Activated naive CD4-positive, alpha-beta T cell treated with anti-CD3 and anti-CD28 coated beads, Interleukin-2, amount 50 U/mL, for 72 hours (primary cell): ENCODE measurements at regions not wholly inside any gene's neighbourhood (a gene's known extent, or its start where the extent isn't known, plus 50 kb on each side); places are given as distances from the start of the nearest gene placed in this dataset.

Experiments used
- ATAC-seq, 2 donors: fragments of 150-1000 bp; cut with Tn5 transposase; 2 replicates each; pipeline ENCODE4 v1.10.0; 2021; ENCODE audit warnings: mild to moderate bottlenecking in 2 of 2, moderate library complexity in 2 of 2
- DNase-seq, 2 donors: peaks; one replicate each; pipeline ENCODE4 v3.0.0; 2021 to 2022; ENCODE audit warnings: low spot score in 2 of 2
- H3K27ac Mint-ChIP-seq, 2 donors: one replicate each; pipeline ENCODE4 v1.8.0; 2022; ENCODE audit warnings: mild to moderate bottlenecking in 2 of 2, mixed read lengths in 2 of 2
- H3K36me3 Mint-ChIP-seq, 2 donors: one replicate each; pipeline ENCODE4 v1.8.0; 2022; ENCODE audit warnings: mixed read lengths in 2 of 2
- H3K9me3 Mint-ChIP-seq, 2 donors: one replicate each; pipeline ENCODE4 v1.8.0; 2022; ENCODE audit warnings: mixed read lengths in 2 of 2

DNA sequence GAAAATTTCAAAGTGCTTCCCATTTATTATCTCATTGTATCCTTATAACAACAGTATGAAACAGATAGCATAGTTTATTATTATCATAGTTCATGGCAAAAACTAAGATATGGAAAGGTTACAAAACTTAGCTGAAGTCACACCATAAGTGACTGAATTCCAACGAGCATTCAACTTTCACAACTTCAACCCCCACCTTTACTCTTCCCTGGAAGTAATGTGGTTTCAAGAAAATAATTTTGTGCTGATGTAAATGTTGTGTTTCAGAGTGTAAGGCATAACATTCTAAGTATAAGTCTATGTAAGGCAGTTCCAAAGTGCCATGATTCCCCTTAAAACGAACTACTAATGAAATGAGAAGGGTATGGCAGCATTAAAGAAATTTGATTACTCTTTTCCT is 454.5 kb downstream of the BCAT1 start:
- DNase-seq, result no peak
- Mint-ChIP-seq H3K27ac (no peak overlapping the region), H3K36me3 (no peaks in the 10 kb centered on the region), H3K9me3 (peaks cover 0 to 4% of the 10 kb centered on the region in 2 donors)
- ATAC-seq, result no peak

DNA sequence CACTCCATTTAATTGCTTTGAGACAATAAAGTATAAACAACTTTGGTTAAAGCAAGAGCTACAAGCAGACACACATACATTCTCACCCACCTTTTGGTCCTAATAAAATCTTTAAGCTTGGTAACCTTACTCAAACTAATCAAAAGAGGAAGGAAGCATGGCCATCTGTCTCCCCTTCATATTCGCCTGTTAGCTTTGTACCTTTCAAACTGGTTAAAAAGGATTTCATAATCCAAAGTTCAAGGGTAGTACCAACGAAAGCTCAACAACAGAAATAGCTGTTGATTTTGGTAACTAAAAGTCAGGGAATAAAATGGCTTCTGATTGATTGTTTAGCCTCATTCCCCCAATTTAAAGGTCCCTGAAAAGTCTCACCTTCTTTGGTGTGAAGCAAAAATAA is 456.9 kb downstream of the BCAT1 start:
- DNase-seq (no peak), ATAC-seq (no peak)
- H3K27ac Mint-ChIP-seq, result no peak overlapping the region
- H3K9me3 Mint-ChIP-seq, result peaks cover 0 to 5% of the 10 kb centered on the region in 2 donors
- no peaks in the 10 kb centered on the region for H3K36me3 Mint-ChIP-seq

DNA sequence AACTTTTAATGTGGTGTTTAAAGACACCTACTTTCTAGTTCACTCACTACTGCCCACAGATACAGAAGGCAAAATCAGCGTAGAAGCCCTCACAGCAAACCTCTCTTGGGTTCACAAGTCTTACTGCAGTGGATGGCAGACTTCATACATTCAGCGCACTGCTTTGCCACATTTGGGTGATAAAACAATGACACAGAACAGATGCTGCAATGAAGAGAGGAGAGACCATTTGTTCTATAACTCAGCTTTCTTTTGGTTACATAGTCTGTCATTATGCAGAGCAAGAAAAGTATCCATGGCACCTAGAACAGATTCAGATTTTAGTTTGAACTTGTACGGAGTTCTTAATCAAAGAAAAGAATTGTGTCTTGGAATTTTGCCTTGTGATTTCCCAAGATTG is 459.0 kb downstream of the BCAT1 start:
- ATAC-seq, result no peak
- H3K27ac Mint-ChIP-seq, result no peak overlapping the region
- H3K9me3 Mint-ChIP-seq, result peaks cover 4 to 6% of the 10 kb centered on the region in 2 donors
- DNase-seq, result no peak
- no peaks in the 10 kb centered on the region for H3K36me3 Mint-ChIP-seq

DNA sequence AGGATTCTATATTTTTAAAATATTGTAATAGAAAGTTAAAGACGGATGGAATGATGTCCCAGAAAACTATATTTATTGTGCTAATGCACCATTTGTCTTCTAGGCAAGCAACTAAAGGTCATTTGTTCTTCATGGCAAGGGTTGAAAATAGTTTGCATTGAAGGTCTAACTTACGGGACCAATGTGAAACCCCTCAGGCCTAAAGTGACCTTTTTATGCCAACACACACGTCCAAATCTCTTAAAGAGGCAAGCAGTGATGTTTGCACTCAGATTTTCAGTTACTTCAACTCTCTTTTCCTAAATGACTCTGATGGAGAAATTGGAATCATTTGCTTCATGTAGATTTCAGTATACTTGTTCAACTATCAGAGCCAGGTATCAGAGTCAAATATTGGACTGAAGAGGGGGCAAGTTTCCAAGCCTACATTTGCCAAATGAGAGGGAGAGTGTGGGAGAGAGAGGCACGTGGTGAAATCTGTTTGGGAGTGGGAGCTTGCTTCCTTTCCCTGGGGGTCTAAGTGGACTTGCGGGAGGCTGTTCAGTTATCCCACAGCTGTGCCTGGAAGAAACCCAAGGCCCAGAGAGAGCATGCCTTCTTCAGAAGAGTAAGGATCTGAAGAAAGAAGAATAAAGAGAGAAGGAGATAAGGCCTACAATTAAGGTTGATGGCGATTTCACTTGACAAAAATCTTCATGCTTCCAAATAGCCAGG is 459.8 kb downstream of the BCAT1 start:
- Mint-ChIP-seq H3K9me3 (peaks cover 4 to 9% of the 10 kb centered on the region in 2 donors), H3K27ac (peak overlapping the region in 1 of 2 donors; percentile 41), H3K36me3 (no peaks in the 10 kb centered on the region)
- ATAC-seq, result no peak
- DNase-seq, result no peak

DNA sequence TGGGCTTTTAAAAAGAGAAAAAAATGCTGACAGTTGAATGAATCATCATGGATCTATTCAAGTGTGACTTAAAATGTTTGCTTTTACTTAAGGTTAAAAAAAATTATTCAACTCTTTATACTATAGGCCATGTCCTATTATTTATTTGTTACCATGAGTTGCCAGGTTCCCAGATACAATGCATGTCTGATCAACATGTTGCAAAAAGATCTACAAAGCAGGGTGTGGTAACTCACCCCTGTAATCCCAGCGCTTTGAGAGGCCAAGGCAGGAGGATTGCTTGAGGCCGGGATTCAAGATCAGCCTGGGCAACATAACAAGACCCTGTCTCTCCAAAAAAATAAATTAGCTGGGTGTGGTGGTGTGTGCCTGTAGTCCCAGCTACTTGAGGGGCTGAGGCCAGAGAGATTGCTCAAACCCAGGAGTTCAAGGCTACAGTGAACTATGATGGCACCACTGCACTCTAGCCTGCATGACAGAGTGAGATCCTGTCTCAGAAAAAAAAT is 460.8 kb downstream of the BCAT1 start:
- no peaks in the 10 kb centered on the region for H3K36me3 Mint-ChIP-seq
- no peak overlapping the region for H3K27ac Mint-ChIP-seq
- DNase-seq, result no peak
- no peak for ATAC-seq
- H3K9me3 Mint-ChIP-seq, result peaks cover 4 to 9% of the 10 kb centered on the region in 2 donors

DNA sequence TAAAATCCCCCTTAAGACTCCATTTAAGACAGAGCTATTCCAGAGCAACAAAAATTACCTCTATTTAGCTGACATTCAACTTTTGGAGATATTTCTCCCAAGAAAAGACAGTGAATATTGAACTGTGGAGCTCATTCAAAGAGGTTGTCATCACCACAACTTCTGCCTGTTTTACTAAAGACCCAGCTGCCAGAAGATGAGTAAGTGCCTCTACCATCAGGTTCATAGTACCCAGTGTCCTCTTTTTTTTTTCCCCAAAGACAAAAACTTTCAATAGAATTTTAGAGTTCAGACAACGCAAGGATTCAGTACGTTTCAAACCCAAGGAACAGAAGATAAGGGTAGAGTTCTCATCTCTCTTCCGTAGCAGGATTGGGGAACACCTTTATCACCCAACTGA is 461.3 kb downstream of the BCAT1 start:
- Mint-ChIP-seq H3K27ac (no peak overlapping the region), H3K36me3 (no peaks in the 10 kb centered on the region), H3K9me3 (peaks cover 4 to 9% of the 10 kb centered on the region in 2 donors)
- no peak for DNase-seq
- ATAC-seq, result no peak

DNA sequence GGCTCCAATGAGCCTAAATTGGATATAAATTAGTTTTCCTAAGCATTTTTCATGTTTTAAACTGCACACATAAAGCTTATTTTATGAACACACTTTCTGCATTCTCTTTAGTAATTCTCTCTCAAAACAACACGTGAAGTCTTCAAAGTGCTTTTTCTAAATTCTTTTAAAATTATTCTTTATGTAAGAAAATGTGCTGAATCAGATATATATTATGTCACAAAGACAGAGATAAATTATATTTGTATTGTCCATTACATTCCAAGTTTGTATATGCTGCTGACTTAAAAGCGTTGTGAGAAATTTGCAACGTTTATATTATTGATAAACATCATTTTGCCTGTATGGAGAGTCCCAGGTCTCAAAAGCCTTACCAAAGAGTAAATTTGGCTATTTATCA is 465.2 kb downstream of the BCAT1 start:
- Mint-ChIP-seq H3K27ac (no peak overlapping the region), H3K36me3 (no peaks in the 10 kb centered on the region), H3K9me3 (peaks cover 4 to 7% of the 10 kb centered on the region in 2 donors)
- DNase-seq, result no peak
- no peak for ATAC-seq

DNA sequence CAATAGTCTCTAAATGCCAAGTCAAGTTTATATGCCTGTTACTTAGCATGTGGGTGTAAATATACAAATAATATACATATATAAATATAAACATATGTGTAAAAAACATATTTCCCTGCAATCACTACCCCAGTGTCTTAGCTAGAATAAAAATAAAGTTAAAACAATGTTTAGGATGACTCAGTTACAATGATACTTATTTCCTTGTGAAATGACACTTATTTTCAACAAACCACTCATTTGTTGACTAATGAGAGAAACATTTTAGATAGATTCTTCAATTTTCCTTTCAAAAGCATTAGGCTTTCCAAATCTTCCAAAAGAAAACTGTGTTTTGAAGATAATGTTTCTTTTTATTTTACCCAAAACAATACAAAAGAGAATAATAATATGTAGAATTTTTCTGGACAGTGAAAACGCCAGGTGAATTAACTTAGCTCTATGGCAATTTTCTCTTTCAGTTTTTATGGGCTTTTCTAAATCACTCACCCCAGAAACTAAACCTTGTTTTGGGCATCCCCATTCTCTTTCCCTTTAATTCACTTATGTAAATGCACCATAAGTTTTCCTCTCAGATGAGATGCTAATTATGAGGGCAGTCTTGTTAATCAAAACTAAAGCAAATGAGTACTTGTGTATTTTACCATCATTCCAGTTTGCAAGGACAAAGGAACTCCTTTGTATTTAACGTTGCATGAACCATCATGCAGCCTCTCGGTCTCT is 465.9 kb downstream of the BCAT1 start:
- peaks cover 4 to 9% of the 10 kb centered on the region in 2 donors for H3K9me3 Mint-ChIP-seq
- ATAC-seq, result no peak
- H3K27ac Mint-ChIP-seq, result no peak overlapping the region
- no peak for DNase-seq
- no peaks in the 10 kb centered on the region for H3K36me3 Mint-ChIP-seq

DNA sequence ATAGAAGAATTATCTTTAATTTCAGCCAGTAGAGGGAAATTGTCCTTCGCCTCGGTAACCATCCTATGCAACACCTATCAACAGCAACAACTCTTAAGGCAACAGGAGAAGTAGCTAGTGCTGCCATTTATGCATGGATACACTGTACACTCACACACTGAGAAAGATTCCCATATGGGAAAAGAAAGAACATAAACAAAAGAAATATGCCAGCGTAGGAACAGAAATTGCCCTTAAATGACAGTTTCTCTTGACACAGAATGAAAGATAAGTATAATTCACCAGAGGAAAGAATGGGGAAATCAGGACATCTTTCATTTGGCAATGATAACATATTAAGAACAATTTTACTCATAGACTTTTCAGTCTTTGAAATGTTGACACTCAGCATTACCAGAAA is 466.9 kb downstream of the BCAT1 start:
- Mint-ChIP-seq H3K36me3 (no peaks in the 10 kb centered on the region), H3K27ac (no peak overlapping the region), H3K9me3 (peaks cover 4 to 9% of the 10 kb centered on the region in 2 donors)
- ATAC-seq, result no peak
- DNase-seq, result no peak

DNA sequence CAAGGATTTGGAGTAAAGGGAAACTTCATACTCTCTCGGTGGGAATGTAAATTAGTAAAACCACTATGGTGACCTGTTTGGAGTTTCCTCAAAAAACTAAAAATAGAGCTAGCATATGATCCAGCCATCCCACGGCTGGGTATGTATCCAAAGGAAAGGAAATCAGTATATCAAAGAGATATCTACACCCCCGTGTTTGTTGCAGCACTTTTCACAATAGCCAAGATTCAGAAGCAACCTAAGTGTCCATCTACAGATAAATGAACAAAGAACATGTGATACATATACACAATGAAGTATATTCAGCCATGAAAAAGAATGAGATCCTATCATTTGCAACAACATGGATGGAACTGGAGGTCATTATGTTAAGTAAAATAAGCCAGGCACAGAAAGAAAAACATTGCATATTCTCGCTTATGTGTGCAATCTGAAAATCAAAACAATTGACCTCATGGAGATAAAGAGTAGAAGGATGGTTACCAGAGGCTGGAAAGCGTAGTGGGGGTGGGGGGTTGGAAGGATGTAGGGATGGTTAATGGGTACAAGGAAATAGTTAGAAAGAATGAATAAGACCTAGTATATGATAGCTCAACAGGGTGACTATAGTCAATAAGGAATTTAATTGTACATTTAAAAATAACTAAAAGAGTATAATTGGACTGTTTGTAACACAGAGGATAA is 468.0 kb downstream of the BCAT1 start:
- DNase-seq (no peak), ATAC-seq (no peak)
- H3K9me3 Mint-ChIP-seq, result peaks cover 4 to 5% of the 10 kb centered on the region in 2 donors
- no peak overlapping the region for H3K27ac Mint-ChIP-seq
- no peaks in the 10 kb centered on the region for H3K36me3 Mint-ChIP-seq

DNA sequence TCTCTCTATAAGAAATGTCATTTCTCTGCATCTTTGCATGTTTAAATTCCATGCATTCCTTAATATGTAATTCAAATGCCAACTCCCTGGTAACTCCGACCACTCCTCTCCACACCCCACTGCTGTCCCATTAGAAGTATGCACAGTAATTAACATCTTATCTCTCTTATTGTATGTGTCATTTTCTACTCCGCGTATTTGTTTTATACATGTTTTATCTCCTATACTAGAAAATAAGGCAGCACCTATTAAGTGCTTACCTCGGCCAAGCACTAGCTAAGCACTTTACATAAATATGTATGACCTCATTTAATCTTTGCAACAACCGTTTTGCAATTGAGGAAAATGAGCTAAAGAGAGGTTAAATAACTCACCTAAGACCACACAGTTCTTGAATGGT is 469.8 kb downstream of the BCAT1 start:
- no peak for ATAC-seq
- Mint-ChIP-seq H3K9me3 (peaks cover 0 to 5% of the 10 kb centered on the region in 2 donors), H3K36me3 (no peaks in the 10 kb centered on the region), H3K27ac (no peak overlapping the region)
- no peak for DNase-seq

DNA sequence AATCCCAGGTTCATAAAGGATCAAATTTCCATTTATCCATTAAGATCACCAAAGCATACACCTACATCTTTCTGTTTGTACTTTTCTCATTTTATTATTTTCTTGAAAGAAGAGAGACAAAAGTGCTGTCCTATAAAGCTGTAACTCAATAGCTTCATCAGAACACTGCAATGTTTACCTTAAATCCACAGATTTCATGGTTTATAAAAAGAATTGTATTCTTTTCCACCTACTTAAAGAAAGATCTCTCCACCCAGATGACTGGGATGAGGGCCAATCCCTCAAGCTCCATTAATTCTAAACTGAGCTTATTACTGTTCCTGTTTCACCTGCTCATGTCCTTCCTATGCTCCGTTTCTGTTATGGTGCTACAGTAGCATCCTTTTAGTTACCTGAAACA is 470.6 kb downstream of the BCAT1 start:
- H3K9me3 Mint-ChIP-seq, result peaks cover 0 to 5% of the 10 kb centered on the region in 2 donors
- no peak overlapping the region for H3K27ac Mint-ChIP-seq
- DNase-seq, result no peak
- no peaks in the 10 kb centered on the region for H3K36me3 Mint-ChIP-seq
- no peak for ATAC-seq

DNA sequence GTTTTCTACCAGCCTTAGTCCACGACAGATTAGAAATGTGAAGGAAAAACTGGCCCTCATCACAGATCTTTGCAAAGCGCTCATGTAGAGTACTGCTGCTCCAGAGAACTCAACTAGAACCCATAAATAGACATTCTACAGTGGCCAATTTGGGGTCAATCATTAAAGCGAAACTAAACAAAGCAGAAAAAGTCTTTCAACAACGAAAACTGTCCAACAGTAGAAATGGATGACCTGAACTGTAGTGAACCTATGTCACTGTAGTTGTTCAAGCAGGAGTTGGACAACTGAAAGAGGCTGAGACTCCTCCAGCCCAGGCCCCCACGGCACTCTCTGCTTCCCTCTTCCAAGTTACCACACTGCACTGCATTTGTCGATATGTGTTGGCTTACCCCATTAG is 472.6 kb downstream of the BCAT1 start:
- Mint-ChIP-seq H3K27ac (no peak overlapping the region), H3K36me3 (no peaks in the 10 kb centered on the region), H3K9me3 (peaks cover 0 to 5% of the 10 kb centered on the region in 2 donors)
- no peak for ATAC-seq
- DNase-seq, result no peak

DNA sequence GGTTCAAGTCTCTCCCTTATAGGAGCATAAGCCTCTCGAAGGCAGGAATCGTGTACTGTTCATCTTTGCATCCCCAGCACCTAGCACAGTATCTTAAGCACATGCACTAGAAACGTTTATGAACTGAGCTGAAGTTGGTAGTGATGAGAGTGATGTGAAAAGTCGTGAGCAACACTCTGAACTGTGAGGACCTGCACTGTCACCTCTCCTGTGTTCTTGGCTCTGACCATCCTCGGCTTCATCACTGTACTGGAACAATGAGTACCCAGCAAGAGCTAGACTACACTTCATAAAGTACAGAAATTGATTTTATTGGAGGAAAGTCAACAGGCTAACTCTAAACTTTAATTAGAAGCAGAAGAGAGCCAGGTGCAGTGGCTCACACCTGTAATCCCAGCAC is 473.6 kb downstream of the BCAT1 start:
- DNase-seq (no peak), ATAC-seq (no peak)

DNA sequence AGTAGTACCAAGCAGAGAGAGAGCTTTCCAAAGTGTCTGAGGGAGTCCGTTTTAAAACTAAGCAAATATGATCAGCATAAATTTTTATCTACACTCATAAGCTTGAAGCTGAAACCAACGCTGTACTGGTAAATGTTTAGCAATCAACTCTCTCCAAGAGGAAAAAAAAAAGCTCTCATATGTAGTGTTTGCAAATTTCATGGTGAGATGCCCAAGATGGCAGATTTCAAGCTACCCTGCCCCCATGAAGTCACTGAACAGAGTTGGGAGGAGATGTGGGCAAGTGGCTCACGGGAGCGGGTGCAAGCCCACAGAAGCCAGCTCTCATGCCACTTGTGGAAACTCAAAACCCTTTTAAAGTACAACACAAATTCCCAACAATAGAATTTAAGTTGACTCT is 475.8 kb downstream of the BCAT1 start:
- Mint-ChIP-seq H3K36me3 (no peaks in the 10 kb centered on the region), H3K27ac (no peak overlapping the region), H3K9me3 (peaks cover 0 to 5% of the 10 kb centered on the region in 2 donors)
- ATAC-seq (no peak), DNase-seq (no peak)

More for the DNA sequence above, 473.6 kb downstream of the BCAT1 start:
- Mint-ChIP-seq H3K9me3 (peaks cover 0 to 5% of the 10 kb centered on the region in 2 donors), H3K36me3 (no peaks in the 10 kb centered on the region), H3K27ac (no peak overlapping the region)

DNA sequence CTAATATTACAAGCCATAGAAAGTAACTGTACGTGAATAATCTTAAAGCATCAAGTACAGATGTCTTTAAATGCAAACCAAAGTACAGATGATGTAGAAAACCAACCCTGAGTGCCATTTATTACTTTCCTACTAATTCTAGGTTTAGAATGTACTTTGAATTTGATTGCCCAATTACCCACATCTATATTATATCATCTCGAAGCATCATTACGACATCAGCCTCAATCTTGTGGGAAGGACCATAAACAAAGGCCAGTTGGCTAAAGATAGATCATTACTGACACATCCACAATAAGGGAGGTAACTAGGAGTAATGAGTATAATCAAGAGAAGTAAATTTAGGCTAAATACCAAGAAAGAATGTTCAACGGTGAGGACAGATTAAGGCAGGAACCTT is 478.9 kb downstream of the BCAT1 start:
- peaks cover 4 to 5% of the 10 kb centered on the region in 2 donors for H3K9me3 Mint-ChIP-seq
- DNase-seq (no peak), ATAC-seq (no peak)
- H3K36me3 Mint-ChIP-seq, result no peaks in the 10 kb centered on the region
- no peak overlapping the region for H3K27ac Mint-ChIP-seq

DNA sequence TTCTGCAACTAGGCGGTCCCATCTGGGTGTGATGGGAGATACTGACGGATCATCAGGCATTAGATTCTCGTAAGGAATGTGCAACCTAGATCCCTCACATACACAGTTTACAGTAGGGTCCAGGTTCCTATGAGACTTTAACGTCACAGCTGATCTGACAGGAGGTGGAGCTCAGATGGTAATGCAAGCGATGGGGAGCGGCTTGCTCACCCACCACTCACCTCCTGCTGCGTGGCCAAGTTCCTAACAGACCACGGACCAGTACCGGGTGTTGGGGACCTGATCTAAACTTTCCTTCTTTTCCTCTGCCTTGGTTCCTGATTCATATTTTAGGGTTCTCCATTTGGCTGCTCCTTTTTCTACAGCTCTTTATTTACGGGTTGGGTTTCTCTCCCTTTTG is 479.8 kb downstream of the BCAT1 start:
- peaks cover 4 to 5% of the 10 kb centered on the region in 2 donors for H3K9me3 Mint-ChIP-seq
- ATAC-seq (no peak), DNase-seq (no peak)
- H3K27ac Mint-ChIP-seq, result no peak overlapping the region
- H3K36me3 Mint-ChIP-seq, result no peaks in the 10 kb centered on the region
